Amniotic stem cell (primary cell): ENCODE measurements at regions not wholly inside any gene's neighbourhood (a gene's known extent, or its start where the extent isn't known, plus 50 kb on each side); places are given as distances from the start of the nearest gene placed in this dataset.

Experiments
- DNase-seq: peaks from one replicate; lab custom pipeline; 2025; lab: John Stamatoyannopoulos, UW

DNA sequence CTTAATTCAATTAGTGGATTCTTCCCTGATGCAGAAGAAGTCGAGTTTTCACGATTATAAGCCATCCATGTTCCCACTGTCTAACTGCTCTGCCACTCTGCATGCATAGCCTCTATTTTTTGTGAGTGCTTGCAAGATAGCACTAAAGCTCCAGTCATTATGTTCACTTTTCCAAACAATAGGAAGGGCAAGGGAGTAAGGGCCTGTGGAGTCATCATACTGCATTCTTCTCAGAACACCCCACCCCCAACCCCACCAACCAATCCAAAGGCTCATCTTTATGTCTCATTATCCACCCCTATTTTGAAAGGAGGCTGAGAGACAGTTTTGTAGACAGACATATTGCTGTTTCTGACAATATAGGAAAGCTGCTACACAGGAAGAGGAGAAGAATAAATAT, 471.7 kb upstream of the ADGRL2 start:
- no peak for DNase-seq

- DNase-seq, result no peak
These were observed 473.0 kb upstream of the ADGRL2 start for GRCh38 chr1:81327743-81328142.

- no peak for DNase-seq
These were observed 473.5 kb upstream of the ADGRL2 start for GRCh38 chr1:81327103-81327710.

GRCh38 chr1:81326212-81326611, 474.5 kb upstream of the ADGRL2 start:
- no peak for DNase-seq

- DNase-seq, result no peak
These were observed 475.3 kb upstream of the ADGRL2 start for GRCh38 chr1:81325397-81325796.

DNA sequence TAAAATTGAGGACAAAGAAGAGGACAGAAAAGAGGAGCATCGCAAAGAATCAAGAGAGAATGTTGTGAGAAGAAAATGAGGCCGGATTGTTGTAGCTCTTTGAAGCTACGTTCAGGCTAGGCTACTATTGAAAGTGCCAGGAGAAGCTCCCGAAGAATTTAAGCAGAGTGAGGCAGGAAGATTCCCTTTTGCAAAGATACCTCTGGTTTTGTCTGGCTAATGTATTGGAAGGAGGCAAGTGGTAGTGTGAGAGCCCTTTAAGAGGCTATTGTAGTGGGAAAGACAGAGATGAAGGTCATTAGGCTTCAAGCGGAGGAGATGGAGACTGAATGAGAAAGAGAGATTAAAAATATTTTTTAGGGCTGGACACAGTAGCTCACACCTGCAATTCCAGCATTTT, 476.9 kb upstream of the ADGRL2 start:
- DNase-seq, result no peak

DNA sequence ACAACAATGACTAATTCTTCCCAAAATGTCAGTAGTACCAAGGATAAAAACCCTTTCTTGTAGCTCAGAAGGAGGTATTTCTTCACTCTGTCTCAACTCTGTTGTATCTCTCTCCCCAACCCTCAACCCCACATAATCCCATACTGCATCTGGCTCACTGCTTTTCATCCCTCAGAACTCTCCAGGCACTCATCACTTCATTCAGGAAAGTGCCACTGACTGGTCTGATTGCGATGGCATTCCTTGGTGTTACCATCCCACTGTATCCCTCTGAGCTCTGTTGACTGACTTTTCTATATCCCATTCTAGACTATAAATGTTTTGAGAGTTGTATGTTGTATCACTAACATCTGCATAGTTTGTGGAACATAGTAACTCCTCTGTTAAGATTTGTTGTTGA, 483.5 kb upstream of the ADGRL2 start:
- no peak for DNase-seq

- DNase-seq, result no peak
These were observed 486.1 kb upstream of the ADGRL2 start for GRCh38 chr1:81314513-81315233.

DNA sequence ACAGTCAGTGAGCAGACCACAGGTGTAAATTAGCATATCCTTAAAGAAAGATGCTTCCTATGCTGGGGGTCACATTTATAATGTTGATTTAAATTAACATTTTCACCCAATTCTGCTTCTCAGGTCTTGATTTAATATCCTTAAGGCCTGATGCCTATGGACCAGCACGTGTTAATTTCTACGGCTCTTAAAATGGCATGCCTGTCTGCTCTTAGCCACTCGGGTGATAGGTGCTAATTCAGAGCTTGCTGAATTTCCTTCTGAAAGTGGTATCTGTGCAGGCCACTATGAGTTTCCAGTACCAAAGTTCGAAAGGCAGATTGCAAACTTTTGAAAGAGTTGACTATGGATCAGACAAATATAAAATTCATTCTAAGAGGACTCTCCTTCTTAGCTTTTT, 487.4 kb upstream of the ADGRL2 start:
- DNase-seq, result no peak

DNA sequence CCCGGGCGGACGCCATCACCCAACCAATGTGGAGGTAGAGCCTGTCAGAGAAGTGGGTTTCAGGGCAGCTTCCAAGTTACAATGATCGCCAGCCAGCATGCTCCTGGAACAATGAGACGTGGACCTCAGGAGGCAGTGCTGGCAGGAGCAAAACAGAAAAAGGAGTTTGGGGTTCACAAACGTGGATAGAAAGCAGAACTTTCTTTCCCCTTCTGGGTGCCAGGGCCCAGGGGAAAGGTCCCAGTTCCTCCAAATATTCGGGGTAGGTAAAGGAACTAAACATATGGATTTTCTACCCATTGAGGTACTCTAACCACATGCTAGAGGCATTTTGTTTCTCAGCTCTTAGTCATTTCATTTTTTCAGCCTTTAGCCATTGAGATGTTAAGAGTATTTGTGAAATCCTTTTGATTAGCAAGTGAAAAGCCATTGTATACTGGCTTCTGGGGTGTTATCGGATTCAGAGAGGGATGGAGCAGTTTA, 488.4 kb upstream of the ADGRL2 start:
- DNase-seq, result no peak

DNA sequence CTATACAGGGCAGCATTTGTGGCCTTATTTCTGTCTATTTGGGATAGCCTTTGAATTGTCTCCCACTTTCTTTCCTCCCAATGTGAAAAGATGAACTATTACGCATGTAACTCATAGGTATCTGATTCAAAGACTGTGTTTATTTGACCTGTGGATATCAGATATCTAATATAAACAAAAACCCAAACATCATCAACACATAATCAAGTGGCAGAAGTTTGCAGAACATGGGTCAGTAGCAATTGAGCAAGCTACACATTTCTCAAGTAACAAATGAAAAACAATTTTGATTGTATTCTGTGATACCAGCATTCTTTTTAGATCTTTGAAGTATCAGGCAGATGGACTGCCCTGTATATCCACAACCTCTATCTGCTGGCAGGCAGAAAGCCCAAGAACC, 490.5 kb upstream of the ADGRL2 start:
- no peak for DNase-seq

DNA sequence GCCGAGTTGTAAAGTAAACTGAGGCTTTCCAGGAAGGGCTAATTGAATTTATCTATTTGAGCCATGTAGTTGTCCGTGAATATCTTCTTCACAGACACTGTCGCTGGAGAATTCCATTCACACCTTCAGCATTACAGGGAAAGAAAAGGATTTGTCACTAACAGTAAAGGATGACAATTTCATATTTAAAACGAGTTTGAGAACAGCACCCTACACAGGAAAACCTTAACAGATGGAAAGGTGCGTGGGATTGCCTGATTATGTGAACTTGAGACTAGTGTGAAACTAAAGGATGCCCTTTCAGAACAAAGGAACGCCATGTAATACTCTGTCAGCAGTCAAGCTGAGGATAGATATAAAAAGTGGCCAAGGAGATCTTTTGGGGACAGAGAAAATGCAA, 492.5 kb upstream of the ADGRL2 start:
- no peak for DNase-seq

- DNase-seq, result no peak
These were observed 492.9 kb upstream of the ADGRL2 start for GRCh38 chr1:81307786-81308185.

- DNase-seq, result no peak
These were observed 494.7 kb upstream of the ADGRL2 start for GRCh38 chr1:81305997-81306452.

DNA sequence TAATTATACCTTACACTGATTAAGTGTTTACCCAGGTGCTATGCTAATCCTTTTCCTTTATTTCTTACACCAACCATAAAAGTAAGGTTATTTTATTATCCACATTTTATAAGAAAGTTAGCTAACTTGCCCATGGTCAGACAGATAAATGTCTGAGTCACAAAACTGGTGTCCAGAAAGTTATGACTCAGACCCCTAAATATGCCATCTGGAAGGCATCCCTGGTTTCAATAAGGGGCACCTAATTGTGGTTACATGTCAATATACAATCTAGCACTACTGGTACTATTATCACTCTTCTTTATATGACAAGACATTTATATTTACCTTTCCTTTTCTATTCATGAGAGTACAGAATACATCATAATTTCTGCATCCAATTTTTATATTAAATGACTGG, 496.5 kb upstream of the ADGRL2 start:
- peak; percentile 21 for DNase-seq

DNA sequence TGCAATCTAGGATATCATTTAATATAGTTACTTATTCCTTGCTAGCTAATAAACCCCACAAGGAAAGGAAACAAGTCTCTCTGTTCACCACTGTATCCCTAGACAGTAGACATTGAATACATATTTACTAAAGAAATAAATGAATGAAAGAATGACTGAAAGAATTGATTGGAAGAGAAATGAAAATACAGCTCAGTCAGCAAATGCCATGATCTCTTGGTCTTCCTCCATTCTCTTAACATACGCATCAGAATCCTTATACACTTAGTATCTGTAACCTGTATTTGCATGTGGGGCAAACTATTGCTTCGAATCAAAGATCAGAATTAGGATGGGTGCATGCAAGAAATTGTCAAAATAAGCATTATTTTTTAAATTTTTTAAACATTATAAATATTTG, 500.8 kb upstream of the ADGRL2 start:
- DNase-seq, result no peak

GRCh38 chr1:81298266-81298665, 502.5 kb upstream of the ADGRL2 start:
- DNase-seq, result no peak

DNA sequence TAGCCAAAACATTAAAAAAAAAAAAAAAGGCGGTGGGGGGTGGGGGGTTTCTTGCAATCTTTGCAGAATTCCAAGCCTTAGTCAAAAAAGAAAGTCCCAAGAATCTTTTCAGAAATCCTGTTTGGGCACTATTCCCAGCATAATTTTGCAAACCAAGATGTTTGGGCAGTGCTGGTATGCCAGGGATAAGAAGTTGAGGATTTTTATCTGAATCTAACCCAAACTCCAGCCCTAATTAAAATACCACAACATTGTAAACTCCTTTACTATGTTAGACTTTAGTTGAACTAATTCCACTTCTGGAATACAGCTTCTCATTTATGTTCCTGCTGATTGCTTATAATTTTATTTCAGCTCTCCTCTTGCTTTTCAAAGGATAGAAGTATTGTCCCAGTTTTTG, 504.1 kb upstream of the ADGRL2 start:
- DNase-seq, result peak; percentile 11

DNA sequence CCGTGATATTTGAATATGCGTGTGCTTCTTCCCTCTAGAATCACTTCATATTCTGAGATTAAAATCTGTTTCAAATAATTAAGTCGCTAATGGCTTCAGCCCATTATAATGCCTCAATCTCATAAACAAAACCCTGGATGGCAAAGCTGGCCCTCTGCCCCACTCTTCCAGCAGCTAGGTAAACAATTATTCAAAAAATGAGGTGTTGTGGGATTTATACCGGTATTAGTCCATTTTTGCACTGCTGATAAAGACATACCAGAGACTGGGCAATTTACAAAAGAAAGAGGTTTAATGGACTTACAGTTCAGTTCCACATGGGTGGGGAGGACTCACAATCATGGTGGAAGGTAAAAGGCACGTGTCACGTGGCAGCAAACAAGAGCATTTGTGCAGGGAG, 510.4 kb upstream of the ADGRL2 start:
- no peak for DNase-seq

GRCh38 chr1:81288689-81289088, 512.0 kb upstream of the ADGRL2 start:
- DNase-seq, result no peak

DNA sequence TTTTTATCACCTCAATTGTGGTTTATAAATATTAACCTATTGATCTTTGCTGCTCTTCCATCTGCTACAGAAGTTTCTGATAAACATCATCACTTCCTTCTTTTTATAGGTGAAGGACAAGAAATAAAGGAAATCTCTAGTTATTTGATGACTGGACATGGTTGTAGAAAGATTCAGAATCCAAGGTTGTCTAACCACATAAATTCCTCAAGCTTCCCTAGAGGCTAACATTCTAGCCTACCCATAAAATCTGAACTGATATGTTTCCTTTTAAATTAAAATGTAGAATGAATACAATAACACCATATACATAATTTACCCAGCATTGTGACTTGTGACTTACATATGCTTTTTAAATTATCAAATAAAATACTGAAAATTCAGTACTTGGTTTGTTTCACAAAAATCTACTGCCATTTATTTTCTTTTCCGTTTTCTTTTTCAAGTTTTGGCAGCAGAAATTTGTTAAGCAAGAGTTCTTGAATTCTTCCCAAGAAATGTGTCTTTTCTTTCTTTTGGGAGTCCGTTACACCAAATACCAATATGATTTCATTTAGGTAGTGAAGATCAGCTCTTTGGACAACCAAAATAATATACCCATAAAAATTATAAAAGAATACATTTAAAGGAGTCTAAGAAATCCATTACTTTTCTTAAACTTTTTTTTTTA, 513.2 kb upstream of the ADGRL2 start:
- DNase-seq, result no peak

DNA sequence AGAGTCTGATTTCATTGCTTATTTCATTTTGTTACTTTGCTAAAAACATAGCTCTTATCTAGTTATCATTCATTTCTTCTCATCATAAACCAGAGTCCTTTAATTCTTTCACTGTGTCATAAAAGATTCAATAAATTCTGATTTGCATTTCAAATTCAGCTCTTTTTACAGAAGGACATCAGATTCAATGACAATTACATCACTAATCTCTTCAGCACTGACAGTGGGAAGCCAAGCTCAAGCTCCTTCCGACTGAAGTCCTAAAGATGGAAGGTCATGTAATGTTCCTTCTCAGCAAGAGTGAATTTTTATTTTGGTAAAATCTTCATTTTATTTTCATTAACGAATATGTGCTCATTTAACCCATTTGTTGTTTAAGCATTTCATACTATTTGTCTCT, 530.7 kb upstream of the ADGRL2 start:
- no peak for DNase-seq

GRCh38 chr1:81264976-81265375, 535.8 kb upstream of the ADGRL2 start:
- DNase-seq, result no peak
